ENCODE measurements at regions not wholly inside any gene's neighbourhood (a gene's known extent, or its start where the extent isn't known, plus 50 kb on each side); places are given as distances from the start of the nearest gene placed in this dataset.

GRCh38 chr9:31388660-31389059 lies 995.8 kb upstream of the ACO1 start:
- CTCF ChIA-PET = interaction anchor here (0.6 kb wide), 1 partner anchor 303 kb away, joined by 3 read pairs; no protein-coding TSS in a partner anchor
- TF ChIP-seq CTCF (conservative IDR thresholded peaks at IDR 0.05; ENCODE audit: low read depth) = no peak
- POLR2A ChIA-PET (ENCODE audit: low non-redundant PET) = no interaction called here
- no peak overlapping the region for H3K27ac ChIP-seq
- DNase-seq (ENCODE audit: low spot score) = no peak

- ChIA-PET POLR2A (ENCODE audit: low non-redundant PET) (no interaction called here), CTCF (no interaction called here)
- no peak for TF ChIP-seq CTCF (conservative IDR thresholded peaks at IDR 0.05; ENCODE audit: low read depth)
- no peak for DNase-seq (ENCODE audit: low spot score)
- no peak overlapping the region for H3K27ac ChIP-seq
These were observed 995.4 kb upstream of the ACO1 start for GRCh38 chr9:31389075-31389474.

- H3K27ac ChIP-seq = no peak overlapping the region
- TF ChIP-seq CTCF (conservative IDR thresholded peaks at IDR 0.05; ENCODE audit: low read depth) = no peak
- CTCF ChIA-PET = no interaction called here
- DNase-seq (ENCODE audit: low spot score) = no peak
- POLR2A ChIA-PET (ENCODE audit: low non-redundant PET) = no interaction called here
These were observed 993.9 kb upstream of the ACO1 start for GRCh38 chr9:31390403-31391025.

- DNase-seq (ENCODE audit: low spot score) = no peak
- no peak overlapping the region for H3K27ac ChIP-seq
- CTCF ChIA-PET = no interaction called here
- POLR2A ChIA-PET (ENCODE audit: low non-redundant PET) = no interaction called here
- TF ChIP-seq CTCF (conservative IDR thresholded peaks at IDR 0.05; ENCODE audit: low read depth) = no peak
These were observed 991.2 kb upstream of the ACO1 start for GRCh38 chr9:31393240-31393639.

- TF ChIP-seq CTCF (conservative IDR thresholded peaks at IDR 0.05; ENCODE audit: low read depth) = no peak
- CTCF ChIA-PET = no interaction called here
- DNase-seq (ENCODE audit: low spot score) = peak; percentile 2
- H3K27ac ChIP-seq = no peak overlapping the region
- POLR2A ChIA-PET (ENCODE audit: low non-redundant PET) = no interaction called here
These were observed 990.4 kb upstream of the ACO1 start for GRCh38 chr9:31394015-31394473.

GRCh38 chr9:31412081-31412480 lies 972.4 kb upstream of the ACO1 start:
- DNase-seq (ENCODE audit: low spot score) = no peak
- H3K27ac ChIP-seq = no peak overlapping the region
- ChIA-PET POLR2A (ENCODE audit: low non-redundant PET) (no interaction called here), CTCF (no interaction called here)
- no peak for TF ChIP-seq CTCF (conservative IDR thresholded peaks at IDR 0.05; ENCODE audit: low read depth)

Measured in RWPE1 (cell line).